Hematopoietic multipotent progenitor cell treated with erythropoietin and hydrocortisone succinate and interleukin-3 and kit ligand, for 8 days (in vitro differentiated cells): ENCODE measurements at regions not wholly inside any gene's neighbourhood (a gene's known extent, or its start where the extent isn't known, plus 50 kb on each side); places are given as distances from the start of the nearest gene placed in this dataset.

Source experiments
- DNase-seq: peaks from one replicate; pipeline ENCODE4 v3.0.0-alpha.2; 2015

DNA sequence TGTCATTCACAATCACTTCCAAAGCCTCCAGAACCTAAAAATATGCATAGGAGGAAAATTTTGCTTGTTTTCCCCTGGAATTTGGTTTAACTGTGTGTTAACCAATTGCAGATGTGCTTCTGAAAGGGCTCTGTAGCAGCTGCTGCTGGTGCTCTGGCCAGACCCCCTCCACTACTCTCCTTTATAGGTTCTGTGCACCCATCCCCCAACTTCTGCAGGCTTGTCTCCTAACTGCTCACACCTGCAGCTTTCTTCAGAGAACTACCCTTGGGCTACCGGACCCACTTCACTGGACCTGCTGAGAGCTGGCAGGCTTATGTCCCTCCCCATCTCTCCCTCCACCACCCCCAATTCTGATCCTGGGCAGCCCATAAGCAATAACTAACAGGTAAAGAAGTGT is 662.1 kb upstream of the DIPK2B start:
- DNase-seq = no peak

GRCh38 chrX:45860450-45860849 is 659.8 kb upstream of the DIPK2B start:
- DNase-seq = peak; percentile 22

GRCh38 chrX:45859407-45859806 is 658.7 kb upstream of the DIPK2B start:
- DNase-seq = no peak

DNA sequence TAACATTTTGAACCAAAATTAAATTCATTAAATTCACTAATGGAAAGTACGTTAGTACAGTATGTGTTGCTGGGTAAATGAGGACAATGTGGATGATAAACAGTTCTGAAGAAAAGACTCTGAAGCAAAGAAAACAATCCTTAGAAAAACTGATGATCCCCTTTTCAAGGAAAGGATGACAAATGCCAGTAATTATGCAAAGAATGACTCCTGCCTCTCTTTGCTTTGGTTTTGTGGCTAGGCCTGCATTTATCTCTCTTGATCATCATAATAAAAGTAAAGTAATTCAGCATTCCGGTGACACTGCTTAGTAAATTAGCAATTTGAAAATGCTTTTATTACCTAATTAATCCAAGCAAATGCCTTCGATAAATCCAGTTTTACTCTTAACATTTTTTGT is 652.2 kb upstream of the DIPK2B start:
- DNase-seq = no peak

- peak; percentile 25 for DNase-seq
These were observed 650.8 kb upstream of the DIPK2B start for GRCh38 chrX:45851434-45851991.

DNA sequence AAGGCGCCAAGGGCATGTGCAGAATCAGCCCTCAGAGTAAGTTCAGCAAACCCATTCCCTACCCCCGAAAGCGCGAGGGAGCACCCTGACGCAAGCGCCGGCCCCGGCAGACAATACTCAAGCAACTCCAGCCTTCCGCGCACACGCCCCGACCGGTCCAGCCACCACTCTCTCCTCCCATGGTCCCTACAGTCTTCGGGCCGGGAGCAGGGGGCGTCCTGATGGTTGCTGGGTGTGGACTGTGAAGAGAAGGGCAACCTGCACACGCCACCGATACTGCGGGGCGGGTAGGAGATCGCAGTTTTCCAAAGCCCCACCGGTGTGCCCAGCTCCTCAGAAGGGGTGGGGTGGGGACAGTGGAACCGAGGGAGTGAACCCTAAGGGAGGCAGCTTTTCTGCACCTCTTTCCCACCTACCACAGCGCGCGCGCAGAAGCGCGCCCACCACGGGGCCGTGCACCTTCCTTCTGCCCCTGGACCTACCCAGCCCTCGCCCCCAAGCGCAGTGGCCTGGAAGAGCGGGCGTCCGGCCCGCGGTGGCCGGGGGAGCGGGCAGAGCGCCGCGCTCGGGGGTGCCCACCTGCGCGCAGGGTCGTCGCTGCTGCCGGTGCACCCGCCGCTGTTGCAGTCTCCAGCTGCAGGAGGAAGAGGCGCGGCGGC is 650.2 kb upstream of the DIPK2B start:
- DNase-seq = peak; percentile 20

DNA sequence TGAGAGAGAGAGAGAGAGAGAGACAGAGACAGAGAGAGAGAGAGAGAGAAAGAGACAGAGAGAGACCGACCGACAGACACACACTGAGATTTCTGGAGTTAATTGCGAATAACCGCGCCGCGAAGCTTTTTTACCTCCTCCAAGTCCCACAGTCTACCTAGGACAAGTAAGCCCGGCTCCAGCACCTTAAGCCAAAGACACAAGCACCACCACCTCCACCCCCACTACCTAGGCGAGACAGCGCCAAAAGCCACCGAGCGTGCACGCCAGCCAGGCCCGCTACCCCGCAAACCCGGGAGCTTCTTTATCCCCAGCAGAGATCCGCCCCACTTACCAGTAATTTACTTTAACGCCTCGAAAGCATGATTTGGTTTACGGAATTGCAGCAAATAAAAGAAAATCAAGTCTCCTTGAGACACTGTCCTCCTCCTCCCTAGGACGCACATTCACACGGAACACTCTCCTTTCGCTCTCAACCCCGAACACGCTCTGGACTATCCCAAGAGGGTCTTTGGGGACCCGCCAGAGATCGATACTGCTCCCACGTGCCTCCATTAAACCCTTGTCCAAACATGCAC is 649.6 kb upstream of the DIPK2B start:
- DNase-seq = no peak

GRCh38 chrX:45849261-45849862 is 648.7 kb upstream of the DIPK2B start:
- DNase-seq = peak; percentile 30

DNA sequence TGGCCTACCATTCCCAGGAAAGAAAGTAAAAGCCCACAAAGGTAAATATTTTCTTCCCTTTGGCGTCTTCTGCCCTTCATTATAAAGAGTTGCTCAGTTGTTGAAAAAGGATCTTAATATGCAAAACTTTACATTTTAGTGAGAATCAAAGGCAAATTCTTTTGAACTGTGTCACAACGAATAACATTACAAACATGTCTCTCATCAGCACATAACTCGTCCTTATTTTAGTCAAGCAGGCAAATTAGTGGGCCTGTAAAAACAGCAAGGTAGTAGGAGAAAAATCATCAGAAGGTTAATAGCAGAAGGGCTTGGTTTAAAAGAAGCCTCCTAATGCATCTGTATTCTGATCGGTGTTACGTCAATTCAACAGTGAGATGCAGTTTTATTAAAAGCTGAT is 647.3 kb upstream of the DIPK2B start:
- no peak for DNase-seq

- no peak for DNase-seq
These were observed 645.7 kb upstream of the DIPK2B start for GRCh38 chrX:45846328-45846727.

DNA sequence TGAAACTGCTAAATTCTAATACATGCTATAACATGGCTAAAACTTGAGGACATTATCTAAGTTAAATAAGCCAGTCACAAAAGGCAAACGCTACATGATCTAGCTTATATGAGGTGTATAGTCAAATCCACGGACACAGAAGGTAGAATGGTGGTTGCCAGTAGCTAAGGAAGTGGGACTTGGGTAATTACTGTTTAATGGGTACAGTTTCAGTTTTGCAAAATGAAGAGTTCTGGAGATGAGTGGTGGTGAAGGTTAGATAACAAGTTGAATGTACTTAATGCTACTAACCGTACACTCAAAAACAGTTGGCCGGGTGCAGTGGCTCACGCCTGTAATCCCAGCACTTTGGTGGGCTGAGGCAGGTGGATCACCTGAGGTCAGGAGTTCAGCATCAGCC is 644.5 kb upstream of the DIPK2B start:
- DNase-seq = no peak

- peak; percentile 31 for DNase-seq
These were observed 642.8 kb upstream of the DIPK2B start for GRCh38 chrX:45843518-45843917.

DNA sequence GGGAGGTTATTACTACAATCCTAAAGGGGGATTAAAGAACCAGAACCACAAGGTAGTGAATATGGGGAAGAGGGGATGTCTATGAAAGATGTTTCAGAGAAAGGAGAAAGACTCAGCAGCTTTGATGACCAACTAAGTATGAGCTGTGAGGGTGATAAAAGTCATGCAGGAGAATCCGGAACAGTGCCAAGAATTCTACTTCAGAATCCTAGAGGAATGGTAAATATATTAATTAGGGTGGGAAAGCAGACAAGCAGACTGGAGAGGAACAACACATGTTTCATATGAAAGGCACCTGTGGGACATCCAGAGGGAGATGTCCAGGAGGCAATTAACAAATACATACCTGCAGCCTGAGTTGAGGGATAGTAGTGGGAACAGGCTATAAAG is 642.2 kb upstream of the DIPK2B start:
- DNase-seq = no peak

GRCh38 chrX:45842207-45842925 is 641.7 kb upstream of the DIPK2B start:
- no peak for DNase-seq

DNA sequence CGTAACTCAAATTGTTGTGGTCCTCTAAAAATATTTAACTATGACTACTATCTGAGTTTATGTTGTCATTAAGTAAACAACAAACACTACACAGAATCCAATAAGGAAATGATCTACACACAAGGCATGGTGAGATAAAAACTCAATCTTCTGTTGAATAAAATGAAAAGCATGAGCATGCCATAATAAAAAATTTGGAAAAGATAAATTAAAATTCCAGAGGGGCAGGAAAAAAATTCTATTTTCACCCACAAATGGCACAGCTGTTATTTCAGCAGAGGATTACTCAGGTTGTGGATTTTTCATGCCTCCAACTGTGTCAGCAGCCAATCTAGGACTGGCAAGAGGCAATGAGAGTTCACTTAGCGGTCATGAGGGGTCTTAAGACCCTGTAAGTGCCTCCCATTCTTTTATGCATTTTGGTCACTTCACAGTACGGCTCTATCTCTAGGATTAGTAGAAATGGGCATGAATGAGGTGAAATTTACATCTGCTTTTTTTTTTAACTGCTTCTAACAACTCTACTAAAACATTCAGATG is 639.8 kb upstream of the DIPK2B start:
- DNase-seq = no peak

- DNase-seq = no peak
These were observed 629.7 kb upstream of the DIPK2B start for GRCh38 chrX:45830343-45830742.

- DNase-seq = peak; percentile 26
These were observed 623.8 kb upstream of the DIPK2B start for GRCh38 chrX:45824471-45824870.

GRCh38 chrX:45823536-45823935 is 622.9 kb upstream of the DIPK2B start:
- no peak for DNase-seq

- no peak for DNase-seq
These were observed 621.4 kb upstream of the DIPK2B start for GRCh38 chrX:45822124-45822523.

- DNase-seq = no peak
These were observed 618.2 kb upstream of the DIPK2B start for GRCh38 chrX:45818913-45819312.

DNA sequence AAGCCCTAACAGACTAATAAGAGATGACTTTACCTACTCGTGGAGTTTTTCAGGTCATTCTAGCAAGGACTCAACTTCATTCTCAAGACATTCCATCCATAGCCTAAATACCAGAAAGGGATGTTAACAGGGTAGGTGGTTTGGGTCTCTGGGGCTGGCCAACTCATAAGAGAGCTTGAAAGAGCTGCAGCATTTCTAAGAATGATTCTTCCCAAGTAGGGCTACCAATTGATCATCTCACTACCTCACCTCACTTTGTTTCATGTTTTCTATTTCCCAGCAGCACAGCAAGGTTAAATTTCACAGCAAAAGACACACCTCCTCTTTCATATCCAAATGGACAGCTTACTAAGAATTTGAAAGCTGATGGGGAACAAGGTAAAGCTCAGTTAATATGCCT is 614.8 kb upstream of the DIPK2B start:
- DNase-seq = no peak

DNA sequence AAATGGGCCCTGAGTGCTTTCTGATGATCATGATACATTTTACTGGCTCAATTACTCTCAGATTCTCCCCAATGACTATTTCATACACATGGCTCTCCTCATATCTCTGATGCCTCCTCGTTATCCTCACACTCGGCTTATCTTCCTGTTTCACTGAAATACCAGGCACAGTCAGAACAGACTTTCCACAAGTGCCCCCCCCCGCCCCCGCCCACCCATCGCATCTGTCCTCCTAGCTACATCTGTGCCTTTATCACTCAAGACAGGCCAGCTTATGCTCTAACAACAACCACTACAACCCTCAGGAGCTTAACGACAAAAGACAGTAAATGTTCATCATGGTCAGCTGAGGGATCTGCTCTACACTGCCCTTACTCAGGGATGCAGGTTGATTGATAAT is 610.6 kb upstream of the DIPK2B start:
- peak; percentile 83 for DNase-seq
